A549 (cell line): ENCODE measurements at regions not wholly inside any gene's neighbourhood (a gene's known extent, or its start where the extent isn't known, plus 50 kb on each side); places are given as distances from the start of the nearest gene placed in this dataset.

Experiments used
- CHD2 ChIP-seq: fragments of 150-350 bp; IDR thresholded peaks from 2 replicates; pipeline ENCODE4 v1.6.1; 2014; ENCODE audit warnings: low read length; ENCODE audit not compliant: partially characterized antibody
- CTCF ChIP-seq: fragments of >200 bp; sonication (Bioruptor Twin); formaldehyde crosslinking; IDR thresholded peaks from 3 replicates; pipeline ENCODE4 v1.5.1; 2016
- E2F6 ChIP-seq: IDR thresholded peaks from 2 replicates; pipeline ENCODE4 v1.6.1; 2012; ENCODE audit warnings: low read depth, borderline replicate concordance
- EP300 ChIP-seq, 2 experiments: fragments of >200 bp; sonication (Bioruptor Twin); formaldehyde crosslinking; IDR thresholded peaks; 2 replicates in 1 of 2; 3 replicates in 1 of 2; pipeline ENCODE4 v1.6.1; 2016 to 2017
- JUN ChIP-seq, 2 experiments: fragments of >200 bp; sonication (Bioruptor Twin); formaldehyde crosslinking; IDR thresholded peaks; 2 replicates in 1 of 2; 3 replicates in 1 of 2; pipeline ENCODE4 v1.6.1; 2016 to 2017
- JUNB ChIP-seq: fragments of >200 bp; sonication (Bioruptor Twin); formaldehyde crosslinking; IDR thresholded peaks from 2 replicates; pipeline ENCODE4 v1.6.1; 2016
- MYC ChIP-seq: IDR thresholded peaks from 2 replicates; pipeline ENCODE4 v1.6.1; 2012; ENCODE audit warnings: mild to moderate bottlenecking, inconsistent platforms, low read length, improper control_type of control experiment, borderline replicate concordance
- PBX3 ChIP-seq: IDR thresholded peaks from 2 replicates; pipeline ENCODE4 v1.6.1; 2012
- RAD21 ChIP-seq, 2 experiments: fragments of >200 bp in 1 of 2; sonication (Bioruptor Twin) in 1 of 2; formaldehyde crosslinking in 1 of 2; IDR thresholded peaks in 1 of 2; conservative IDR thresholded peaks in 1 of 2; 2 replicates in 1 of 2; 3 replicates in 1 of 2; pipeline ENCODE4 v1.6.1; 2012 to 2018; ENCODE audit warnings: inconsistent platforms in 1 of 2
- USF2 ChIP-seq: fragments of 450-650 bp; IDR thresholded peaks from 2 replicates; pipeline ENCODE4 v1.6.1; 2014; ENCODE audit warnings: antibody characterized with exemption
- ZC3H11A ChIP-seq: fragments of 450-650 bp; IDR thresholded peaks from 2 replicates; pipeline ENCODE4 v1.6.1; 2014; ENCODE audit warnings: antibody characterized with exemption, mild to moderate bottlenecking

- TF ChIP-seq RAD21 (conservative IDR thresholded peaks at IDR 0.05 in 1 of 2, IDR thresholded peaks at IDR 0.05 in 1 of 2), result no peak
- no peak for TF ChIP-seq CHD2
- TF ChIP-seq CTCF, result no peak
- TF ChIP-seq ZC3H11A, result no peak
- no peak for TF ChIP-seq PBX3
- no peak for TF ChIP-seq USF2
- no peak for TF ChIP-seq JUNB
- no peak for TF ChIP-seq E2F6
- TF ChIP-seq EP300 (IDR thresholded peaks at IDR 0.05), result no peak
- no peak for TF ChIP-seq JUN (IDR thresholded peaks at IDR 0.05)
- no peak for TF ChIP-seq MYC
These were observed 389.5 kb downstream of the HTR1A start for GRCh38 chr5:63572740-63573139.
